ENCODE measurements at regions not wholly inside any gene's neighbourhood (a gene's known extent, or its start where the extent isn't known, plus 50 kb on each side); places are given as distances from the start of the nearest gene placed in this dataset.

DNA sequence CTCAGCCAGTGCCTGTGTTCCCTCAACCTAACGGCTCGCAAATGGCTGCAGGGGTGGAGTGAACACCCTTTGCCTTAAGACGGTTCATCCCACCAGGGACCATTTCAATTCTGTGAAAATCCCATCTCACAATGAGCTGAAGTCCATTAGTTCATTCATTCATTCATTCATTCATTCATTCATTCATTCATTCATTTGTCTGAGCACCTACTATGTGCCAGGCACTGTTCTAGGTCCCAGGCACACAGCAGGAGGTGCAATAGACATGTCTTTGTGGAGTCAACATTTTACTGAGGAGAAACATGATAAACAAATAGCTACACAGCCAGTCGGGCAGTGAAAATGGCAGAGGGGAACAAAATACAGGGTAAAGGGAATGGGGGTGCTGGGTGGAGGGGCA, 618.8 kb downstream of the MATN1 start:
- TF ChIP-seq CTBP1 (IDR thresholded peaks at IDR 0.05; ENCODE audit: borderline replicate concordance) = no peak
- no peak for TF ChIP-seq NFRKB (IDR thresholded peaks at IDR 0.05)
- no peak for TF ChIP-seq FOXK2 (IDR thresholded peaks at IDR 0.05)
- no peak for TF ChIP-seq TARDBP (IDR thresholded peaks at IDR 0.05)
- TF ChIP-seq ZNF384 (IDR thresholded peaks at IDR 0.05) = no peak
- no peak for TF ChIP-seq SP1 (IDR thresholded peaks at IDR 0.05)
- no peak for TF ChIP-seq SUZ12 (IDR thresholded peaks at IDR 0.05)
- TF ChIP-seq, protein P1, sequence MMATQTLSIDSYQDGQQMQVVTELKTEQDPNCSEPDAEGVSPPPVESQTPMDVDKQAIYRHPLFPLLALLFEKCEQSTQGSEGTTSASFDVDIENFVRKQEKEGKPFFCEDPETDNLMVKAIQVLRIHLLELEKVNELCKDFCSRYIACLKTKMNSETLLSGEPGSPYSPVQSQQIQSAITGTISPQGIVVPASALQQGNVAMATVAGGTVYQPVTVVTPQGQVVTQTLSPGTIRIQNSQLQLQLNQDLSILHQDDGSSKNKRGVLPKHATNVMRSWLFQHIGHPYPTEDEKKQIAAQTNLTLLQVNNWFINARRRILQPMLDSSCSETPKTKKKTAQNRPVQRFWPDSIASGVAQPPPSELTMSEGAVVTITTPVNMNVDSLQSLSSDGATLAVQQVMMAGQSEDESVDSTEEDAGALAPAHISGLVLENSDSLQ (IDR thresholded peaks at IDR 0.05) = no peak
- no peak for TF ChIP-seq BHLHE40 (IDR thresholded peaks at IDR 0.05; ENCODE audit: borderline replicate concordance)
